IMR-90 (cell line): ENCODE measurements at regions not wholly inside any gene's neighbourhood (a gene's known extent, or its start where the extent isn't known, plus 50 kb on each side); places are given as distances from the start of the nearest gene placed in this dataset.

ENCODE experiments used
- ATAC-seq: fragments of 200-7000 bp; cut with Tn5 transposase; 2 replicates; pipeline ENCODE4 v1.9.1; 2020; ENCODE audit warnings: low read depth, mild to moderate bottlenecking, moderate library complexity
- BruUV-seq: library from RNA; stranded (reverse); fragments of 400-500 nt; replicated peaks from 2 replicates; lab custom pipeline; 2021; lab: Mats Ljungman, UMichigan
- CTCF ChIA-PET: fragments of 300-600 bp; formaldehyde crosslinking; extraction: SDS; loops from one replicate; lab custom pipeline; 2021; ENCODE audit warnings: antibody characterized with exemption; lab: Yijun Ruan, JAX
- POLR2A ChIA-PET: fragments of 300-600 bp; sonication (Branson Sonifier 250); formaldehyde crosslinking; loops from one replicate; lab custom pipeline; 2022; ENCODE audit warnings: antibody characterized with exemption; ENCODE audit not compliant: unreplicated experiment; lab: Charles Lee
- DNase-seq: peaks from one replicate; pipeline ENCODE4 v3.0.0; 2013
- H2AFZ ChIP-seq: replicated peaks from 2 replicates; pipeline ENCODE3; 2013; ENCODE audit warnings: low read length, mild to moderate bottlenecking; ENCODE audit not compliant: poor library complexity
- H2AK5ac ChIP-seq: 2 replicates; pipeline ENCODE4 v1.6.1; 2013; ENCODE audit warnings: low read depth, low read length, inconsistent platforms
- H2AK9ac ChIP-seq: replicated peaks from 2 replicates; pipeline ENCODE3; 2013; ENCODE audit warnings: mild to moderate bottlenecking, low read depth, low read length, moderate library complexity; ENCODE audit not compliant: poor library complexity
- H2BK120ac ChIP-seq: 2 replicates; pipeline ENCODE4 v1.6.1; 2013; ENCODE audit warnings: low read depth, low read length, inconsistent platforms
- H2BK15ac ChIP-seq: 3 replicates; pipeline ENCODE4 v1.6.1; 2013; ENCODE audit warnings: low read depth, low read length, inconsistent platforms
- H2BK20ac ChIP-seq: 2 replicates; pipeline ENCODE4 v1.6.1; 2013; ENCODE audit warnings: low read depth, mild to moderate bottlenecking, inconsistent platforms, low read length, moderate library complexity
- H2BK5ac ChIP-seq: 2 replicates; pipeline ENCODE4 v1.6.1; 2013; ENCODE audit warnings: mild to moderate bottlenecking, low read depth, low read length, inconsistent platforms; ENCODE audit not compliant: poor library complexity, severe bottlenecking
- H3K14ac ChIP-seq: replicated peaks from 2 replicates; pipeline ENCODE4 v1.6.1; 2013; ENCODE audit warnings: low read depth, low read length, inconsistent platforms
- H3K18ac ChIP-seq: 2 replicates; pipeline ENCODE4 v1.6.1; 2013; ENCODE audit warnings: low read depth, low read length, control low read depth
- H3K23ac ChIP-seq: 2 replicates; pipeline ENCODE4 v1.6.1; 2013; ENCODE audit warnings: low read depth, low read length, inconsistent platforms
- H3K27ac ChIP-seq: 2 replicates; pipeline ENCODE4 v1.5.1; 2013; ENCODE audit warnings: mild to moderate bottlenecking, control low read depth, low read length; ENCODE audit not compliant: insufficient read depth
- H3K27me3 ChIP-seq: 2 replicates; pipeline ENCODE4 v1.6.1; 2013; ENCODE audit warnings: low read length; ENCODE audit not compliant: control insufficient read depth, insufficient read depth
- H3K36me3 ChIP-seq: 2 replicates; pipeline ENCODE4 v1.6.1; 2013; ENCODE audit warnings: low read length, mixed read lengths; ENCODE audit not compliant: control insufficient read depth, insufficient read depth
- H3K4ac ChIP-seq: 2 replicates; pipeline ENCODE4 v1.6.1; 2013; ENCODE audit warnings: low read depth, low read length, inconsistent platforms
- H3K4me1 ChIP-seq: 2 replicates; pipeline ENCODE4 v1.6.1; 2013; ENCODE audit warnings: low read length, mixed read lengths; ENCODE audit not compliant: control insufficient read depth, insufficient read depth
- H3K4me2 ChIP-seq: 2 replicates; pipeline ENCODE4 v1.6.1; 2013; ENCODE audit warnings: low read depth, mild to moderate bottlenecking, control low read depth, low read length, moderate library complexity
- H3K4me3 ChIP-seq: 2 replicates; pipeline ENCODE4 v1.5.1; 2013; ENCODE audit warnings: low read depth, mild to moderate bottlenecking, control low read depth, low read length, moderate library complexity; ENCODE audit not compliant: insufficient read depth
- H3K56ac ChIP-seq: 2 replicates; pipeline ENCODE4 v1.6.1; 2013; ENCODE audit warnings: low read length, inconsistent platforms; ENCODE audit not compliant: insufficient read depth; ENCODE audit errors: extremely low read depth
- H3K79me1 ChIP-seq, 2 experiments: 2 replicates each; pipeline ENCODE4 v1.6.1; 2013; ENCODE audit warnings: low read length in 2 of 2, inconsistent platforms in 1 of 2, low read depth in 1 of 2
- H3K9ac ChIP-seq: 2 replicates; pipeline ENCODE4 v1.6.1; 2013; ENCODE audit warnings: low read depth, low read length, control low read depth
- H3K9me1 ChIP-seq: 2 replicates; pipeline ENCODE4 v1.6.1; 2013; ENCODE audit warnings: low read length, inconsistent platforms; ENCODE audit not compliant: insufficient read depth
- H3K9me3 ChIP-seq: 2 replicates; pipeline ENCODE4 v1.6.1; 2013; ENCODE audit warnings: low read length; ENCODE audit not compliant: control insufficient read depth, insufficient read depth
- H4K20me1 ChIP-seq: 2 replicates; pipeline ENCODE4 v1.6.1; 2013; ENCODE audit warnings: low read length, inconsistent platforms; ENCODE audit not compliant: insufficient read depth
- H4K5ac ChIP-seq: 2 replicates; pipeline ENCODE4 v1.6.1; 2013; ENCODE audit warnings: mild to moderate bottlenecking, low read depth, low read length, control low read depth
- H4K8ac ChIP-seq, 2 experiments: 2 replicates each; pipeline ENCODE4 v1.6.1; 2013; ENCODE audit warnings: low read depth in 2 of 2, low read length in 2 of 2, control low read depth in 1 of 2, inconsistent platforms in 1 of 2
- H4K91ac ChIP-seq: 2 replicates; pipeline ENCODE4 v1.6.1; 2013; ENCODE audit warnings: low read depth, low read length, inconsistent platforms; ENCODE audit not compliant: insufficient read depth
- BHLHE40 ChIP-seq: fragments of 150-350 bp; IDR thresholded peaks from 2 replicates; pipeline ENCODE4 v1.6.1; 2016; ENCODE audit warnings: mild to moderate bottlenecking, low read depth, low read length
- CHD1 ChIP-seq: IDR thresholded peaks from 2 replicates; pipeline ENCODE4 v1.6.1; 2012; ENCODE audit warnings: low read depth, low read length, improper control_type of control experiment
- FOS ChIP-seq: fragments of 150-350 bp; IDR thresholded peaks from 2 replicates; pipeline ENCODE4 v1.6.1; 2016; ENCODE audit warnings: low read depth, low read length
- MAFK ChIP-seq: IDR thresholded peaks from 2 replicates; pipeline ENCODE4 v1.6.1; 2012; ENCODE audit warnings: low read depth, low read length, improper control_type of control experiment
- MAZ ChIP-seq: IDR thresholded peaks from 2 replicates; pipeline ENCODE4 v1.6.1; 2012; ENCODE audit warnings: low read depth, mild to moderate bottlenecking, low read length, improper control_type of control experiment, moderate library complexity, borderline replicate concordance
- RAD21 ChIP-seq: IDR thresholded peaks from 2 replicates; pipeline ENCODE4 v1.6.1; 2012; ENCODE audit warnings: low read length, improper control_type of control experiment
- RFX5 ChIP-seq: IDR thresholded peaks from 2 replicates; pipeline ENCODE4 v1.8.0; 2012; ENCODE audit warnings: low read depth, mild to moderate bottlenecking, low read length, moderate library complexity
- SMC3 ChIP-seq: fragments of 150-350 bp; IDR thresholded peaks from 2 replicates; pipeline ENCODE4 v1.6.1; 2016; ENCODE audit warnings: low read depth, mild to moderate bottlenecking, antibody characterized with exemption, low read length, moderate library complexity
- WGBS, 2 experiments: methylation state at CpG; one replicate each; pipeline versions ENCODE4 v1.1.5 to v1.1.7; 2013; ENCODE audit warnings: missing lambda C conversion rate in 2 of 2; ENCODE audit not compliant: insufficient read length in 1 of 2; ENCODE audit errors: extremely low coverage in 2 of 2; 5-methylcytosine and 5-hydroxymethylcytosine counted together
- dilution Hi-C: fragments of 300-500 bp; cut with HindIII; formaldehyde crosslinking; loops from one replicate; pipeline ENCODE4 v1.14.3; 2018; ENCODE audit warnings: low sequenced_read_pairs; ENCODE audit not compliant: unreplicated experiment
- in situ Hi-C: fragments of 300-500 bp; cut with MboI; formaldehyde crosslinking; loops from 3 replicates; pipeline ENCODE4 v1.14.3; 2019; ENCODE audit warnings: low sequenced_read_pairs, inconsistent platforms, mixed read lengths
- intact Hi-C: fragments of 100-400 bp; cut with micrococcal nuclease; formaldehyde crosslinking; loops from 2 replicates; pipeline ENCODE4 v1.10.0; 2022
- TF ChIP-seq, protein P1 (sequence below): conservative IDR thresholded peaks from 2 replicates; pipeline ENCODE4 v1.5.1; 2012; ENCODE audit warnings: mild to moderate bottlenecking, low read depth, low read length, improper control_type of control experiment
- TF ChIP-seq, protein P2 (sequence below): fragments of 150-350 bp; IDR thresholded peaks from 2 replicates; pipeline ENCODE4 v1.6.1; 2016; ENCODE audit warnings: low read depth, mild to moderate bottlenecking, low read length, moderate library complexity, borderline replicate concordance

DNA sequence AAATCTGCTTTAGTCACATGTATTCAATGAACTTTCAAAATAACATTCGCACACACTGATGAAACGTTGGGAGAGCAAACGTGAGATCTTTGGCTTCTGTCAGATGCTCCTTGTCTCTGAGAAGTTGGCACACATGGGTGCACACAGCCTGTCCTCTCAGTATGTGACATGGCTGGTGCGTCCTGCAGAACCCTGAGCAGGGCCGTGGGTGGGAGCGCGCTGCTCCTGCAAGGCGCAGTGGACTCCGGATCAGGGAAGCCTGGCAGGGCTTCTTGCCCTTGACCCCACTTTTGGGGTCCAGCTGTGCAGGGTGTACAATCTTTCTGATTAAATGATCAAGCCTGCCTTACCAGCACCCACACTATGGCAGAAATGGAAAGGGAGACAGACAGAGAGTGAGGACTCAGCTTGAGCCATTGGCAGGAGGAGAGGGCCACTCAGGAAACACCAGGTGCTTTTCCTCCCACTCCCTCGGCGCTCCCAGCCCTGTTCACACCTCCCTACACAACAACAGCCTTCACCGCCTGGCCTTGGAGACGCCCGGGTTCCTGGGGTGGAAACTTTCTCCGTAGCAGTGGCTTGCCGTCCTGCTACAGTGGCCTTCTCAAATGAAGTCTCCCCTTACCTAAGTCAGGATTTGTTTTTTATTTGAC, 108.4 kb upstream of the SNTG2 start:
- Histone ChIP-seq H2AK9ac (no peak overlapping the region), H4K8ac (no peak overlapping the region), H2BK20ac (no peak overlapping the region), H3K23ac (no peak overlapping the region), H3K18ac (no peak overlapping the region), H2AFZ (no peak overlapping the region), H3K56ac (no peak overlapping the region), H3K4me2 (no peak overlapping the region), H4K91ac (no peak overlapping the region), H3K27ac (no peak overlapping the region), H3K4ac (no peak overlapping the region), H3K14ac (no peak overlapping the region), H2AK5ac (no peak overlapping the region), H4K20me1 (no peaks in the 10 kb centered on the region), H3K9me1 (no peaks in the 10 kb centered on the region), H3K79me1 (no peaks in the 10 kb centered on the region), H3K4me1 (no peaks in the 10 kb centered on the region), H4K5ac (no peak overlapping the region), H2BK15ac (no peak overlapping the region), H2BK5ac (no peak overlapping the region), H3K4me3 (no peak overlapping the region), H3K27me3 (no peaks in the 10 kb centered on the region), H3K36me3 (no peaks in the 10 kb centered on the region), H2BK120ac (no peak overlapping the region), H3K9me3 (peaks cover 12% of the 10 kb centered on the region; the same call in 1 of the 2 replicates), H3K9ac (no peak overlapping the region)
- ATAC-seq (no peak), DNase-seq (no peak)
- in situ Hi-C loops = no loop called here
- dilution Hi-C loops = no loop called here
- TF ChIP-seq, protein P1, sequence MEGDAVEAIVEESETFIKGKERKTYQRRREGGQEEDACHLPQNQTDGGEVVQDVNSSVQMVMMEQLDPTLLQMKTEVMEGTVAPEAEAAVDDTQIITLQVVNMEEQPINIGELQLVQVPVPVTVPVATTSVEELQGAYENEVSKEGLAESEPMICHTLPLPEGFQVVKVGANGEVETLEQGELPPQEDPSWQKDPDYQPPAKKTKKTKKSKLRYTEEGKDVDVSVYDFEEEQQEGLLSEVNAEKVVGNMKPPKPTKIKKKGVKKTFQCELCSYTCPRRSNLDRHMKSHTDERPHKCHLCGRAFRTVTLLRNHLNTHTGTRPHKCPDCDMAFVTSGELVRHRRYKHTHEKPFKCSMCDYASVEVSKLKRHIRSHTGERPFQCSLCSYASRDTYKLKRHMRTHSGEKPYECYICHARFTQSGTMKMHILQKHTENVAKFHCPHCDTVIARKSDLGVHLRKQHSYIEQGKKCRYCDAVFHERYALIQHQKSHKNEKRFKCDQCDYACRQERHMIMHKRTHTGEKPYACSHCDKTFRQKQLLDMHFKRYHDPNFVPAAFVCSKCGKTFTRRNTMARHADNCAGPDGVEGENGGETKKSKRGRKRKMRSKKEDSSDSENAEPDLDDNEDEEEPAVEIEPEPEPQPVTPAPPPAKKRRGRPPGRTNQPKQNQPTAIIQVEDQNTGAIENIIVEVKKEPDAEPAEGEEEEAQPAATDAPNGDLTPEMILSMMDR = no peak
- no peak for TF ChIP-seq RFX5
- no peak for TF ChIP-seq MAFK
- no peak for TF ChIP-seq MAZ
- no peak for TF ChIP-seq RAD21
- TF ChIP-seq SMC3 = no peak
- no peak for TF ChIP-seq BHLHE40
- TF ChIP-seq, protein P2, sequence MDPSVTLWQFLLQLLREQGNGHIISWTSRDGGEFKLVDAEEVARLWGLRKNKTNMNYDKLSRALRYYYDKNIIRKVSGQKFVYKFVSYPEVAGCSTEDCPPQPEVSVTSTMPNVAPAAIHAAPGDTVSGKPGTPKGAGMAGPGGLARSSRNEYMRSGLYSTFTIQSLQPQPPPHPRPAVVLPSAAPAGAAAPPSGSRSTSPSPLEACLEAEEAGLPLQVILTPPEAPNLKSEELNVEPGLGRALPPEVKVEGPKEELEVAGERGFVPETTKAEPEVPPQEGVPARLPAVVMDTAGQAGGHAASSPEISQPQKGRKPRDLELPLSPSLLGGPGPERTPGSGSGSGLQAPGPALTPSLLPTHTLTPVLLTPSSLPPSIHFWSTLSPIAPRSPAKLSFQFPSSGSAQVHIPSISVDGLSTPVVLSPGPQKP = no peak
- no peak for TF ChIP-seq CHD1
- TF ChIP-seq FOS = no peak
- ChIA-PET CTCF (no interaction called here), POLR2A (no interaction called here)
- BruUV-seq = no TSS peak
- WGBS, 2 experiments = 27% methylated on average over 5 of the region's 16 CpGs; no CpG with 5 or more reads in 1 of the 2 experiments
- intact Hi-C loops = no loop called here
